ENCODE measurements at regions not wholly inside any gene's neighbourhood (a gene's known extent, or its start where the extent isn't known, plus 50 kb on each side); places are given as distances from the start of the nearest gene placed in this dataset.

DNA sequence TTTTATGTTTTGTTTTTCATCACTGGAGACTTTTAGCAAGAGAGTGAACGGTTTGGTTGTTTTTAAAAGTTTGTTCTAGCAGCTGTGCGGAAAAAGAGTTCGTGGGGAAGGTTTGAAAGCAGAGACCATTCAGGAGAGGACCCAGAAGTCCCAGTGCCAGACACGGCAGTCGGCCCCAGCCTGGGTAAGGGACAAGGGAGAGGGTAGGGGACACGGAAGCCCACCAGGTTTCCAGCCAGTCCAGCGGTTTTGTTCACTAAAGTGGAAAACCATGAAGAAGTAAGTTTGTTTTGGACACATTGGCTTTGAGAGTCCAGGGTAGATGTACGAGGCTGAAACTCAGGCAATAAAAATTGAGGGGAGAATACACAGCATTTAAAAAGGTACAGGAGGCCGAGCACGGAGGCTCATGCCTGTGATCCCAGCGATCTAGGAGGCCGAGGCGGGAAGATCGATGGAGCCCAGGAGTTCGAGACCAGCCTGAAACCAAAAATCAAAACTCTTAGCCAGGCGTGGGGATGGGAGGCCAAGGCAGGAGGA, 56.8 kb upstream of the RPH3AL start:
- H3K36me3 ChIP-seq (ENCODE audit: control insufficient read depth in 2 of 2, extremely low read depth in 1 of 2, insufficient read depth in 2 of 2, low read length in 2 of 2): no peaks in the 10 kb centered on the region
- intact Hi-C loops (cut with micrococcal nuclease) (loop anchor here (5.0 kb wide), 1 partner anchor 267 kb away; a partner anchor contains a TSS), dilution Hi-C loops (cut with MboI; ENCODE audit: extremely low pct_ligation_motif_present, low sequenced_read_pairs) (no loop called here)
- peak overlapping the region; percentile 63 for H2AFZ ChIP-seq (ENCODE audit: low read depth, low read length)
- POLR2A ChIA-PET: no interaction called here
- peak overlapping the region; percentile 3 for H3K4me2 ChIP-seq (ENCODE audit: insufficient read depth, low read length)
- no peaks in the 10 kb centered on the region for H3K79me2 ChIP-seq (ENCODE audit: control insufficient read depth, insufficient read depth, low read length)
- H3K27me3 ChIP-seq (ENCODE audit: control insufficient read depth in 2 of 2, insufficient read depth in 2 of 2, low read length in 2 of 2): no peaks in the 10 kb centered on the region
- BruUV-seq (replicated peaks): TSS peak; percentile 90
- FAIRE-seq (no peak), DNase-seq (ENCODE audit: low read depth, low spot score) (no peak)
- no peak overlapping the region for H3K27ac ChIP-seq (ENCODE audit: insufficient read depth, low read depth, low read length)
- H3K4me1 ChIP-seq (ENCODE audit: control insufficient read depth, extremely low read depth, insufficient read depth, low read length): peaks cover 5% of the 10 kb centered on the region
- CTCF ChIA-PET: interaction anchor here (2.1 kb wide), 1 partner anchor 291 kb away, joined by 6 read pairs; no protein-coding TSS in a partner anchor
- no peaks in the 10 kb centered on the region for H3K9me1 ChIP-seq (replicated peaks; ENCODE audit: control insufficient read depth, extremely low read depth, insufficient read depth, low read length)
- TF ChIP-seq EZH2 (IDR thresholded peaks at IDR 0.05; ENCODE audit: borderline replicate concordance, low read depth, low read length, severe bottlenecking): no peak
- TF ChIP-seq POLR2A (IDR thresholded peaks at IDR 0.05; ENCODE audit: low read depth, low read length): no peak
- H3K4me3 ChIP-seq (replicated peaks in 1 of 3; ENCODE audit: insufficient read depth in 1 of 3, low read depth in 1 of 3, low read length in 3 of 3): peak overlapping the region in 1 of 3 experiments; percentile 16
- no peak overlapping the region for H3K9ac ChIP-seq (replicated peaks; ENCODE audit: extremely low read depth, insufficient read depth, low read length)
- H4K20me1 ChIP-seq (replicated peaks; ENCODE audit: control insufficient read depth, extremely low read depth, insufficient read depth, low read length): no peaks in the 10 kb centered on the region
- H3K9me3 ChIP-seq (replicated peaks; ENCODE audit: control insufficient read depth, insufficient read depth, low read length): no peaks in the 10 kb centered on the region

GRCh38 chr17:404703-405102, 52.1 kb upstream of the RPH3AL start:
- dilution Hi-C loops (cut with MboI; ENCODE audit: extremely low pct_ligation_motif_present, low sequenced_read_pairs): no loop called here
- POLR2A ChIA-PET: no interaction called here
- H3K9me3 ChIP-seq (replicated peaks; ENCODE audit: control insufficient read depth, insufficient read depth, low read length): no peaks in the 10 kb centered on the region
- no peak overlapping the region for H3K4me2 ChIP-seq (ENCODE audit: insufficient read depth, low read length)
- no peaks in the 10 kb centered on the region for H3K79me2 ChIP-seq (ENCODE audit: control insufficient read depth, insufficient read depth, low read length)
- no peaks in the 10 kb centered on the region for H3K27me3 ChIP-seq (ENCODE audit: control insufficient read depth in 2 of 2, insufficient read depth in 2 of 2, low read length in 2 of 2)
- no peak overlapping the region for H3K4me3 ChIP-seq (replicated peaks in 1 of 3; ENCODE audit: insufficient read depth in 1 of 3, low read depth in 1 of 3, low read length in 3 of 3)
- no peak overlapping the region for H3K9ac ChIP-seq (replicated peaks; ENCODE audit: extremely low read depth, insufficient read depth, low read length)
- no peaks in the 10 kb centered on the region for H3K36me3 ChIP-seq (ENCODE audit: control insufficient read depth in 2 of 2, extremely low read depth in 1 of 2, insufficient read depth in 2 of 2, low read length in 2 of 2)
- CTCF ChIA-PET: interaction anchor here (2.9 kb wide), 1 partner anchor 296 kb away, joined by 15 read pairs; no protein-coding TSS in a partner anchor
- no peaks in the 10 kb centered on the region for H4K20me1 ChIP-seq (replicated peaks; ENCODE audit: control insufficient read depth, extremely low read depth, insufficient read depth, low read length)
- no peak for FAIRE-seq
- no peak overlapping the region for H2AFZ ChIP-seq (ENCODE audit: low read depth, low read length)
- no peak overlapping the region for H3K27ac ChIP-seq (ENCODE audit: insufficient read depth, low read depth, low read length)
- intact Hi-C loops (cut with micrococcal nuclease): loop anchor here (5.0 kb wide), 1 partner anchor 262 kb away; a partner anchor contains a TSS
- DNase-seq (ENCODE audit: low read depth, low spot score): no peak
- TF ChIP-seq FOS (IDR thresholded peaks at IDR 0.05; ENCODE audit: borderline replicate concordance, insufficient read depth, low read length): no peak
- TF ChIP-seq POLR2AphosphoS5 (IDR thresholded peaks at IDR 0.05; ENCODE audit: insufficient read depth, low read depth, low read length): no peak
- TF ChIP-seq CTCF (IDR thresholded peaks at IDR 0.05; ENCODE audit: extremely low read depth in 1 of 2, insufficient read depth in 1 of 2, low read depth in 1 of 2, low read length in 2 of 2): no peak
- TF ChIP-seq MAX (IDR thresholded peaks at IDR 0.05; ENCODE audit: insufficient read depth, insufficient read length): no peak
- no peak for TF ChIP-seq GATA2 (IDR thresholded peaks at IDR 0.05; ENCODE audit: insufficient read depth, insufficient read length, low read depth, low read length)
- TF ChIP-seq POLR2A (IDR thresholded peaks at IDR 0.05; ENCODE audit: low read depth, low read length): no peak
- TF ChIP-seq EZH2 (IDR thresholded peaks at IDR 0.05; ENCODE audit: borderline replicate concordance, low read depth, low read length, severe bottlenecking): no peak
- no peak for TF ChIP-seq JUN (IDR thresholded peaks at IDR 0.05; ENCODE audit: borderline replicate concordance, insufficient read depth, insufficient read length, low read depth)
- TF ChIP-seq MYC (IDR thresholded peaks at IDR 0.05; ENCODE audit: low read depth, low read length): no peak
- BruUV-seq (replicated peaks): no TSS peak
- no peaks in the 10 kb centered on the region for H3K9me1 ChIP-seq (replicated peaks; ENCODE audit: control insufficient read depth, extremely low read depth, insufficient read depth, low read length)
- H3K4me1 ChIP-seq (ENCODE audit: control insufficient read depth, extremely low read depth, insufficient read depth, low read length): no peaks in the 10 kb centered on the region

All from endothelial cell of umbilical vein (primary cell).